ENCODE measurements at regions not wholly inside any gene's neighbourhood (a gene's known extent, or its start where the extent isn't known, plus 50 kb on each side); places are given as distances from the start of the nearest gene placed in this dataset.
"Not testable (repeated sequence)": the region's sequence is repeated elsewhere in the genome, so short reads cannot be mapped to it uniquely, and the experiment has no call there.

DNA sequence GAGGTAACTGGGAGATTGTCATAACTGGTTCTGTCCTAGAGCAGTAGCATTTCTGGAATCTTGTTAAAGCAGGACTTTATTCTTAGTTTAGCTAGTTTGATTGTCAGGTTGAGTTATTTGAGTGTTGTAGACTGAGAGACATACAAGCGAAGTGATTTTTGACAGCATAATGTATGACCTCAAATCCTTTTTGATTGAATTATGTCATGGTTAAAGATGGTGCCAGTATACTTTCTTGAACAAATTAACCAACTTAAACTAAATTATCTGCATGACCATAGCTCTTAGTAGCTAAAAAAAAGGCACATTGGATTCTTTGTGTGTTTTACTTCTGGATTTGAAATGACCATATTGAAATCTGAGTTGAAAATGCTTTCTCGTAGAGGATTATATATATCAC, 626.6 kb downstream of the TMTC2 start:
- Mint-ChIP-seq H3K27me3 (no peaks in the 10 kb centered on the region), H3K36me3 (ENCODE audit: low read depth) (no peaks in the 10 kb centered on the region), H3K4me3 (no peak overlapping the region), H3K4me1 (no peaks in the 10 kb centered on the region), H3K9me3 (peaks cover 4% of the 10 kb centered on the region), H3K27ac (no peak overlapping the region)
- ATAC-seq (ENCODE audit: low read depth) = no peak
- intact Hi-C loops (cut with micrococcal nuclease) = no loop called here
- CTCF ChIA-PET = no interaction called here
- no peak for DNase-seq
- TF ChIP-seq, protein P1, sequence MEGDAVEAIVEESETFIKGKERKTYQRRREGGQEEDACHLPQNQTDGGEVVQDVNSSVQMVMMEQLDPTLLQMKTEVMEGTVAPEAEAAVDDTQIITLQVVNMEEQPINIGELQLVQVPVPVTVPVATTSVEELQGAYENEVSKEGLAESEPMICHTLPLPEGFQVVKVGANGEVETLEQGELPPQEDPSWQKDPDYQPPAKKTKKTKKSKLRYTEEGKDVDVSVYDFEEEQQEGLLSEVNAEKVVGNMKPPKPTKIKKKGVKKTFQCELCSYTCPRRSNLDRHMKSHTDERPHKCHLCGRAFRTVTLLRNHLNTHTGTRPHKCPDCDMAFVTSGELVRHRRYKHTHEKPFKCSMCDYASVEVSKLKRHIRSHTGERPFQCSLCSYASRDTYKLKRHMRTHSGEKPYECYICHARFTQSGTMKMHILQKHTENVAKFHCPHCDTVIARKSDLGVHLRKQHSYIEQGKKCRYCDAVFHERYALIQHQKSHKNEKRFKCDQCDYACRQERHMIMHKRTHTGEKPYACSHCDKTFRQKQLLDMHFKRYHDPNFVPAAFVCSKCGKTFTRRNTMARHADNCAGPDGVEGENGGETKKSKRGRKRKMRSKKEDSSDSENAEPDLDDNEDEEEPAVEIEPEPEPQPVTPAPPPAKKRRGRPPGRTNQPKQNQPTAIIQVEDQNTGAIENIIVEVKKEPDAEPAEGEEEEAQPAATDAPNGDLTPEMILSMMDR (IDR thresholded peaks at IDR 0.05) = no peak
- POLR2A ChIA-PET = no interaction called here

DNA sequence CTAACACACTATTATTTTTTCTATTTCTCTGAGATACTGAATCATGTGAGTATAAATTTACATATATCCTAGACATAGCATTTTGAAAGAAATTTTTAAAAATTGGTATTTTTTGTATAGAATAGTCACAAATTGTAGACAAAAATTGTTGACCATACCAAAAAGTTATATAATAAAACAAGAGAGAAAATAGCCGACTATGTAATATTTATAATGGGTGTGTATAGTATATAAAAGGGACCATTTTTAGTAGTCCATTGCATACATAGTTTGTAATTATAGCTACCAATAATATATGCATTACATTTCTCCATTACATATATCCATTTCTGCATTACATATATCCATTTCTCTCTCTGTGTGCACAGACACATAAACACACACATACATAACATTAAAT, 590.2 kb downstream of the TMTC2 start:
- ATAC-seq (ENCODE audit: low read depth) = no peak
- no peaks in the 10 kb centered on the region for H3K27me3 Mint-ChIP-seq
- H3K4me3 Mint-ChIP-seq = no peak overlapping the region
- POLR2A ChIA-PET = no interaction called here
- TF ChIP-seq, protein P1 (IDR thresholded peaks at IDR 0.05) = no peak
- no peaks in the 10 kb centered on the region for H3K36me3 Mint-ChIP-seq (ENCODE audit: low read depth)
- DNase-seq = no peak
- CTCF ChIA-PET = no interaction called here
- intact Hi-C loops (cut with micrococcal nuclease) = no loop called here
- H3K9me3 Mint-ChIP-seq = peaks cover 14% of the 10 kb centered on the region
- H3K27ac Mint-ChIP-seq = no peak overlapping the region
- no peaks in the 10 kb centered on the region for H3K4me1 Mint-ChIP-seq

- H3K27ac Mint-ChIP-seq = no peak overlapping the region
- H3K27me3 Mint-ChIP-seq = no peaks in the 10 kb centered on the region
- H3K4me3 Mint-ChIP-seq = no peak overlapping the region
- intact Hi-C loops (cut with micrococcal nuclease) = no loop called here
- TF ChIP-seq, protein P1 (IDR thresholded peaks at IDR 0.05) = no peak
- DNase-seq = no peak
- no peaks in the 10 kb centered on the region for H3K36me3 Mint-ChIP-seq (ENCODE audit: low read depth)
- no peak for ATAC-seq (ENCODE audit: low read depth)
- no peaks in the 10 kb centered on the region for H3K4me1 Mint-ChIP-seq
- H3K9me3 Mint-ChIP-seq = peaks cover 17% of the 10 kb centered on the region
- ChIA-PET CTCF (no interaction called here), POLR2A (no interaction called here)
Observed at GRCh38 chr12:83271201-83271600, 584.5 kb downstream of the TMTC2 start.

- ChIA-PET CTCF (no interaction called here), POLR2A (no interaction called here)
- no peak overlapping the region for H3K27ac Mint-ChIP-seq
- intact Hi-C loops (cut with micrococcal nuclease) = no loop called here
- H3K9me3 Mint-ChIP-seq = no peaks in the 10 kb centered on the region
- no peak for ATAC-seq (ENCODE audit: low read depth)
- no peaks in the 10 kb centered on the region for H3K36me3 Mint-ChIP-seq (ENCODE audit: low read depth)
- no peak overlapping the region for H3K4me3 Mint-ChIP-seq
- TF ChIP-seq, protein P1 (IDR thresholded peaks at IDR 0.05) = no peak
- no peak for DNase-seq
- no peaks in the 10 kb centered on the region for H3K27me3 Mint-ChIP-seq
- H3K4me1 Mint-ChIP-seq = no peaks in the 10 kb centered on the region
Observed at GRCh38 chr12:83265808-83266207, 579.1 kb downstream of the TMTC2 start.

DNA sequence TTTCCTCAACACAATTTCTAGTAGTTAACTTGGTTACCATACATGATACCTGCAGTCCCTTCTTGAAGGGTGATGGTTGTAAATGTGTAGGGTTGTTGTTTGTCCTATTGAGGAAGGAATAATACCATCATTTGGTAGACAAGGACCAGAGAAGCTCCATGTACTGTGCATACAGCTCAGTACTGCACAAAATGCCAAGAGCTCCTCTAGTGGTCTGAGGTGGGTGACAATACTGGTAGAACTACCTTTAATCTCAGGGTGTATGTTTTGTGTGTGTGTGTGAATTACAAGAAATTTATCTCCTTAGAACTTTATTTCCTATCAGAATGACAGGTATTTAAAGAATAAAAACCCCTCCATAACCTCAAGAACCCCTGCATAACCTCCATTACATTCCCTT, 575.3 kb downstream of the TMTC2 start:
- ChIA-PET CTCF (no interaction called here), POLR2A (no interaction called here)
- Mint-ChIP-seq H3K4me1 (no peaks in the 10 kb centered on the region), H3K27me3 (no peaks in the 10 kb centered on the region), H3K36me3 (ENCODE audit: low read depth) (no peaks in the 10 kb centered on the region), H3K4me3 (no peak overlapping the region), H3K27ac (no peak overlapping the region), H3K9me3 (no peaks in the 10 kb centered on the region)
- ATAC-seq (ENCODE audit: low read depth) = no peak
- DNase-seq = no peak
- TF ChIP-seq, protein P1 (IDR thresholded peaks at IDR 0.05) = no peak
- intact Hi-C loops (cut with micrococcal nuclease) = no loop called here

- POLR2A ChIA-PET; ATAC-seq (ENCODE audit: low read depth); H3K27me3 Mint-ChIP-seq: not testable (repeated sequence)
Observed at GRCh38 chr12:83260126-83260525, 573.4 kb downstream of the TMTC2 start.

More at GRCh38 chr12:83260126-83260525, 573.4 kb downstream of the TMTC2 start:
- DNase-seq; H3K9me3 Mint-ChIP-seq; H3K4me1 Mint-ChIP-seq; intact Hi-C loops (cut with micrococcal nuclease); CTCF ChIA-PET; H3K27ac Mint-ChIP-seq; H3K36me3 Mint-ChIP-seq (ENCODE audit: low read depth); H3K4me3 Mint-ChIP-seq: not testable (repeated sequence)

Data from activated B cell treated with CpG ODN at 0.5 μM for 24 hours (primary cell).